ENCODE measurements at regions not wholly inside any gene's neighbourhood (a gene's known extent, or its start where the extent isn't known, plus 50 kb on each side); places are given as distances from the start of the nearest gene placed in this dataset.

DNA sequence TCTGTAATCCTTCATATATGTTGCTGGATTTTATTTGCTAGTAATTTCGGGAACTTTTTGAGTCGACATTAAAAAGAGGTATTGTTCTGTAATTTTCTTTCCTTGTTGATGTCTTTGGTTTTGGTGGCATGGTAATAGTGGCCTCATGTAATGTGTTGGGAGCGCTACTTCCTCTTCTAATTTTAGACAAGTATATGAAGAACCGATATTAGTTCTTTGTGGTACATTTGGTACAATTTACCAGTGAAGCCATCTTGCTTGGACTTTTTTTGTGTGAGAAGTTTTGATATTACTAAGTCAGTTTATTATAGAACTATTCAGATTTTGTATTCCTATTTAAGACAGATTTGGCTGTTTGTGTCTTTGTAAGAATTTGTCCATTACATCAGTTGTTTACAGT, 669.2 kb upstream of the AADAT start:
- H3K9me3 ChIP-seq (ENCODE audit: low read length) = no peaks in the 10 kb centered on the region
- no TSS peak for BruUV-seq (replicated peaks)
- no peak overlapping the region for H3K9ac ChIP-seq (ENCODE audit: low read length)
- H3K36me3 ChIP-seq (ENCODE audit: low read depth, low read length) = no peaks in the 10 kb centered on the region
- ChIA-PET POLR2A (ENCODE audit: unreplicated experiment) (no interaction called here), CTCF (no interaction called here)
- ATAC-seq (no peak), DNase-seq (no peak)
- H3K4me1 ChIP-seq (ENCODE audit: insufficient read depth, low read length) = no peaks in the 10 kb centered on the region
- no peaks in the 10 kb centered on the region for H3K9me2 ChIP-seq (replicated peaks; ENCODE audit: low read length)
- no peak overlapping the region for H3K4me2 ChIP-seq (ENCODE audit: low read length)
- H3K27me3 ChIP-seq (ENCODE audit: low read length) = no peaks in the 10 kb centered on the region
- no peak overlapping the region for H2AFZ ChIP-seq (ENCODE audit: low read length)
- no peak overlapping the region for H3K4me3 ChIP-seq (ENCODE audit: low read length)
- no peaks in the 10 kb centered on the region for H4K20me1 ChIP-seq (ENCODE audit: low read length)
- H3K79me2 ChIP-seq (ENCODE audit: low read length) = no peaks in the 10 kb centered on the region
- TF ChIP-seq EZH2phosphoT487 (IDR thresholded peaks at IDR 0.05; ENCODE audit: borderline replicate concordance, low read length) = no peak
- TF ChIP-seq, protein P1, sequence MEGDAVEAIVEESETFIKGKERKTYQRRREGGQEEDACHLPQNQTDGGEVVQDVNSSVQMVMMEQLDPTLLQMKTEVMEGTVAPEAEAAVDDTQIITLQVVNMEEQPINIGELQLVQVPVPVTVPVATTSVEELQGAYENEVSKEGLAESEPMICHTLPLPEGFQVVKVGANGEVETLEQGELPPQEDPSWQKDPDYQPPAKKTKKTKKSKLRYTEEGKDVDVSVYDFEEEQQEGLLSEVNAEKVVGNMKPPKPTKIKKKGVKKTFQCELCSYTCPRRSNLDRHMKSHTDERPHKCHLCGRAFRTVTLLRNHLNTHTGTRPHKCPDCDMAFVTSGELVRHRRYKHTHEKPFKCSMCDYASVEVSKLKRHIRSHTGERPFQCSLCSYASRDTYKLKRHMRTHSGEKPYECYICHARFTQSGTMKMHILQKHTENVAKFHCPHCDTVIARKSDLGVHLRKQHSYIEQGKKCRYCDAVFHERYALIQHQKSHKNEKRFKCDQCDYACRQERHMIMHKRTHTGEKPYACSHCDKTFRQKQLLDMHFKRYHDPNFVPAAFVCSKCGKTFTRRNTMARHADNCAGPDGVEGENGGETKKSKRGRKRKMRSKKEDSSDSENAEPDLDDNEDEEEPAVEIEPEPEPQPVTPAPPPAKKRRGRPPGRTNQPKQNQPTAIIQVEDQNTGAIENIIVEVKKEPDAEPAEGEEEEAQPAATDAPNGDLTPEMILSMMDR (conservative IDR thresholded peaks at IDR 0.05; ENCODE audit: low read depth, low read length) = no peak
- TF ChIP-seq EZH2 (IDR thresholded peaks at IDR 0.05; ENCODE audit: low read length, unreplicated experiment) = no peak
- no peak overlapping the region for H3K27ac ChIP-seq (ENCODE audit: low read length)
- no peaks in the 10 kb centered on the region for H3F3A ChIP-seq (ENCODE audit: low read length, unreplicated experiment)
- intact Hi-C loops (cut with micrococcal nuclease) = no loop called here

DNA sequence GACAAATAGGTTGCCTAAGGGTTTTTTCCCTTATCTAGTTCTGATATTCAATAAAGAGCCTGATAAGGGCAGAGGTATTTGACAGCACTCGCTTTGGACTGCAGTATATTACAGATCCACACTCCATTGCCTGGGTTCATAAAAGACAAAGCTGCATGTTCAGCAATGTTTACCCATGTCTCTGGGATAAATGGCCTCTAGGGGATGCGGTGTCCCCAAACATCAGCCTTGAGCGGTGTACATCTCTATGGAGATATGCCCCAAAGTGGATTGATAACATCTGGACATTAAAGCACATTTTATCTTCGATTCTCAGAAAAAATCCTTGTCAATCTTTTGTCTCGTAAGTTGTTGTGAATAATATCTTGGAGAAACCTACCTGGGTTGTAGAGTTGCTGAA, 660.8 kb upstream of the AADAT start:
- CTCF ChIA-PET = no interaction called here
- BruUV-seq (replicated peaks) = no TSS peak
- ATAC-seq = no peak
- no peaks in the 10 kb centered on the region for H3F3A ChIP-seq (ENCODE audit: low read length, unreplicated experiment)
- H3K9me3 ChIP-seq (ENCODE audit: low read length) = no peaks in the 10 kb centered on the region
- H3K79me2 ChIP-seq (ENCODE audit: low read length) = no peaks in the 10 kb centered on the region
- no peak for DNase-seq
- no peak overlapping the region for H3K9ac ChIP-seq (ENCODE audit: low read length)
- H3K4me1 ChIP-seq (ENCODE audit: insufficient read depth, low read length) = no peaks in the 10 kb centered on the region
- no peaks in the 10 kb centered on the region for H3K27me3 ChIP-seq (ENCODE audit: low read length)
- H4K20me1 ChIP-seq (ENCODE audit: low read length) = no peaks in the 10 kb centered on the region
- H3K4me2 ChIP-seq (ENCODE audit: low read length) = no peak overlapping the region
- no peaks in the 10 kb centered on the region for H3K36me3 ChIP-seq (ENCODE audit: low read depth, low read length)
- POLR2A ChIA-PET (ENCODE audit: unreplicated experiment) = no interaction called here
- no peak overlapping the region for H3K4me3 ChIP-seq (ENCODE audit: low read length)
- intact Hi-C loops (cut with micrococcal nuclease) = no loop called here
- H3K9me2 ChIP-seq (replicated peaks; ENCODE audit: low read length) = no peaks in the 10 kb centered on the region
- TF ChIP-seq EZH2phosphoT487 (IDR thresholded peaks at IDR 0.05; ENCODE audit: borderline replicate concordance, low read length) (no peak), EZH2 (IDR thresholded peaks at IDR 0.05; ENCODE audit: low read length, unreplicated experiment) (no peak)
- TF ChIP-seq, protein P1 (conservative IDR thresholded peaks at IDR 0.05; ENCODE audit: low read depth, low read length) = no peak
- H2AFZ ChIP-seq (ENCODE audit: low read length) = no peak overlapping the region
- H3K27ac ChIP-seq (ENCODE audit: low read length) = no peak overlapping the region

DNA sequence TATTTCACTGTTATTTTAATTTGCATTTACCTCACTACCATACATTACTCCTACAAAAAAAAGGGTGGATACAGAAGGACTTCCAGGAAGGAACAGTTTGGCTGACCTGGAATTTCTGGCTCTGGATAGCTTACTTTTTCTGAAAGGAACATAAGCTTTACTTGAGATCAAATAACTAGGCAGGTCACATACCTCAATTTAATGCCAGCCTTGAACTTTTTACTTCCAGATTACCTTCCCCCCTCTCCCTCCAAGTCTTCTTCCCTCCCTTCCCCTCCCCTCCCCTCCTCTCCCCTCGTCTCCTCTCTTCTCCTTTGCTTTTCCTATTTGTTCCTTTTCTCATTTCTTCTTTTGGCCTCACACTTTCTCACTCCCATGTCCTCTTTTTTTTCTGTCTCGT, 659.2 kb upstream of the AADAT start:
- intact Hi-C loops (cut with micrococcal nuclease) = no loop called here
- BruUV-seq (replicated peaks) = no TSS peak
- TF ChIP-seq, protein P1 (conservative IDR thresholded peaks at IDR 0.05; ENCODE audit: low read depth, low read length) = no peak
- TF ChIP-seq EZH2phosphoT487 (IDR thresholded peaks at IDR 0.05; ENCODE audit: borderline replicate concordance, low read length) = no peak

More for the DNA sequence above, 659.2 kb upstream of the AADAT start:
- Histone ChIP-seq H2AFZ (ENCODE audit: low read length) (no peak overlapping the region), H3K4me3 (ENCODE audit: low read length) (no peak overlapping the region), H3F3A (ENCODE audit: low read length, unreplicated experiment) (no peaks in the 10 kb centered on the region), H3K27me3 (ENCODE audit: low read length) (no peaks in the 10 kb centered on the region), H3K4me1 (ENCODE audit: insufficient read depth, low read length) (no peaks in the 10 kb centered on the region), H3K9me3 (ENCODE audit: low read length) (no peaks in the 10 kb centered on the region), H3K9ac (ENCODE audit: low read length) (no peak overlapping the region), H3K9me2 (replicated peaks; ENCODE audit: low read length) (no peaks in the 10 kb centered on the region), H3K4me2 (ENCODE audit: low read length) (no peak overlapping the region; the same call in 1 of the 2 replicates), H3K27ac (ENCODE audit: low read length) (no peak overlapping the region), H4K20me1 (ENCODE audit: low read length) (no peaks in the 10 kb centered on the region), H3K79me2 (ENCODE audit: low read length) (no peaks in the 10 kb centered on the region), H3K36me3 (ENCODE audit: low read depth, low read length) (no peaks in the 10 kb centered on the region)
- ATAC-seq (no peak), DNase-seq (no peak)
- ChIA-PET CTCF (no interaction called here), POLR2A (ENCODE audit: unreplicated experiment) (no interaction called here)
